B cell (primary cell): ENCODE measurements at regions not wholly inside any gene's neighbourhood (a gene's known extent, or its start where the extent isn't known, plus 50 kb on each side); places are given as distances from the start of the nearest gene placed in this dataset.

Experiments used
- ATAC-seq: fragments of 200-7000 bp; cut with Tn5 transposase; one replicate; pipeline ENCODE4 v1.10.0; 2021; ENCODE audit warnings: low read depth, mild to moderate bottlenecking, moderate number of reproducible peaks, moderate library complexity
- CTCF ChIA-PET: fragments of 350-600 bp; sonication (Branson Sonifier 250); formaldehyde crosslinking; loops from one replicate; lab custom pipeline; 2021; ENCODE audit warnings: antibody characterized with exemption, inconsistent platforms; lab: Charles Lee
- POLR2A ChIA-PET: fragments of 350-600 bp; sonication (Branson Sonifier 250); formaldehyde crosslinking; loops from one replicate; lab custom pipeline; 2021; ENCODE audit warnings: antibody characterized with exemption; lab: Charles Lee
- DNase-seq: peaks from one replicate; pipeline ENCODE4 v3.0.0; 2013
- H2AFZ ChIP-seq: 2 replicates; pipeline ENCODE4 v1.6.1; 2012; ENCODE audit warnings: mild to moderate bottlenecking, low read depth, low read length; ENCODE audit not compliant: insufficient read depth, poor library complexity, severe bottlenecking
- H3K27ac ChIP-seq, 2 donors: 1 replicate in 1 of 2; 2 replicates in 1 of 2; pipeline ENCODE4 v1.5.1; 2012 to 2013; ENCODE audit warnings: low read length in 2 of 2, mild to moderate bottlenecking in 2 of 2, moderate library complexity in 1 of 2
- H3K27me3 ChIP-seq, 4 experiments: fragments of 200-600 bp in 1 of 4; sonication (generic) in 1 of 4; replicated peaks in 1 of 4; 1 replicate in 2 of 4; 2 replicates in 2 of 4; pipeline versions ENCODE4 v1.6.1 to v1.7.0; 2013 to 2016; ENCODE audit warnings: low read length in 3 of 4, mild to moderate bottlenecking in 2 of 4, mixed read lengths in 1 of 4, moderate library complexity in 1 of 4; ENCODE audit not compliant: insufficient read depth in 4 of 4, control insufficient read depth in 3 of 4; ENCODE audit errors: control extremely low read depth in 1 of 4
- H3K36me3 ChIP-seq, 2 experiments: replicated peaks in 1 of 2; 1 replicate in 1 of 2; 2 replicates in 1 of 2; pipeline versions ENCODE4 v1.6.1 to v1.7.1; 2013; ENCODE audit warnings: low read length in 1 of 2; ENCODE audit not compliant: insufficient read depth in 2 of 2, control insufficient read depth in 1 of 2; ENCODE audit errors: control extremely low read depth in 1 of 2, extremely low read depth in 1 of 2
- H3K4me1 ChIP-seq, 2 donors: fragments of 200-600 bp in 1 of 2; sonication (generic) in 1 of 2; 1 replicate in 1 of 2; 2 replicates in 1 of 2; pipeline versions ENCODE4 v1.5.1 to v1.6.1; 2013 to 2017; ENCODE audit warnings: low read length in 2 of 2; ENCODE audit not compliant: control insufficient read depth in 2 of 2, insufficient read depth in 2 of 2
- H3K4me2 ChIP-seq: replicated peaks from 2 replicates; pipeline ENCODE3; 2012; ENCODE audit warnings: mild to moderate bottlenecking, low read depth, low read length; ENCODE audit not compliant: poor library complexity, severe bottlenecking
- H3K4me3 ChIP-seq, 5 experiments: fragments of 200-600 bp in 1 of 5; sonication (generic) in 1 of 5; 1 replicate in 3 of 5; 2 replicates in 2 of 5; pipeline versions ENCODE4 v1.5.1 to v1.7.0; 2011 to 2016; ENCODE audit warnings: low read length in 4 of 5, mild to moderate bottlenecking in 4 of 5, low read depth in 2 of 5, control low read depth in 1 of 5, moderate library complexity in 1 of 5; ENCODE audit not compliant: insufficient read depth in 1 of 5; ENCODE audit errors: control extremely low read depth in 1 of 5, extremely low read depth in 1 of 5
- H3K79me2 ChIP-seq: fragments of 200-600 bp; sonication (generic); one replicate; pipeline ENCODE4 v1.6.0; 2016; ENCODE audit warnings: low read length; ENCODE audit not compliant: control insufficient read depth, insufficient read depth
- H3K9ac ChIP-seq: fragments of 200-600 bp; sonication (generic); 2 replicates; pipeline ENCODE4 v1.6.1; 2017; ENCODE audit warnings: mild to moderate bottlenecking, low read length, moderate library complexity
- H3K9me3 ChIP-seq, 3 donors: one replicate each; pipeline versions ENCODE4 v1.6.1 to v1.7.1; 2013; ENCODE audit warnings: low read length in 2 of 3; ENCODE audit not compliant: control insufficient read depth in 2 of 3, insufficient read depth in 1 of 3; ENCODE audit errors: control extremely low read depth in 1 of 3
- H4K20me1 ChIP-seq: 2 replicates; pipeline ENCODE4 v1.6.0; 2012; ENCODE audit warnings: mild to moderate bottlenecking, low read length; ENCODE audit not compliant: insufficient read depth, control insufficient read depth, poor library complexity, severe bottlenecking
- H3K27ac Mint-ChIP-seq: one replicate; pipeline ENCODE4 v1.8.0; 2021; ENCODE audit warnings: mixed read lengths
- H3K27me3 Mint-ChIP-seq: one replicate; pipeline ENCODE4 v1.8.0; 2021; ENCODE audit warnings: mixed read lengths
- H3K4me1 Mint-ChIP-seq: one replicate; pipeline ENCODE4 v1.8.0; 2021; ENCODE audit warnings: mixed read lengths
- H3K4me3 Mint-ChIP-seq: one replicate; pipeline ENCODE4 v1.8.0; 2021; ENCODE audit warnings: mixed read lengths
- H3K9me3 Mint-ChIP-seq: one replicate; pipeline ENCODE4 v1.8.0; 2022; ENCODE audit warnings: mixed read lengths; ENCODE audit not compliant: insufficient read depth
- CTCF ChIP-seq: fragments of 200-600 bp; IDR thresholded peaks from one replicate; pipeline ENCODE4 v1.8.0; 2022; ENCODE audit warnings: antibody characterized with exemption, mild to moderate bottlenecking
- EZH2 ChIP-seq: IDR thresholded peaks from 2 replicates; pipeline ENCODE4 v1.6.1; 2012; ENCODE audit warnings: borderline replicate concordance, low read depth, mild to moderate bottlenecking, moderate library complexity, low read length; ENCODE audit not compliant: insufficient read depth, poor library complexity, severe bottlenecking
- WGBS: methylation state at CpG from one replicate; pipeline ENCODE4 v1.1.5; 2013; ENCODE audit warnings: missing lambda C conversion rate; ENCODE audit not compliant: insufficient coverage; 5-methylcytosine and 5-hydroxymethylcytosine counted together
- intact Hi-C: fragments of 100-400 bp; cut with micrococcal nuclease; formaldehyde crosslinking; loops from one replicate; pipeline ENCODE4 v1.10.0; 2022

DNA sequence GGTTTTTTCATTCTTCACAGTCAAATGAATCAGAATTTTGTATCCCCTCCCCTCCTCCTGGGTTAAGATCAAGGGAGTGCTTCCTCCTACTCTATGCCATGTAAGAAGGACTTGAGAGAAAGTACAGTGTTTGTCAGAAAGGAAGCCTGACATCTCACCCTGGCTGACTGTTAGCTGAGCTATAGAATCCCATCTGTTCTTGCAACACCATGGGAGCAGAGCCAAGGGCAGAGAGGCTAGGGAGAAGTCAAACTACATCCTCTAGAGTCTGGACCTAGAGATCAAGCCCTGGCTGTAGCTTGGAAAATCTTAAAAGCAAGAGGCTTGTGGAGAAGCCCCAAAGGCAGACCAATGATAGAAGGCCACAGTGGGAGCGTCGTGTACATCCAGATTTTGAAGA is 145.9 kb downstream of the OLFM4 start:
- no peaks in the 10 kb centered on the region for H3K4me1 ChIP-seq
- H3K27ac Mint-ChIP-seq: no peak overlapping the region
- intact Hi-C loops: no loop called here
- no peaks in the 10 kb centered on the region for H3K27me3 Mint-ChIP-seq
- TF ChIP-seq EZH2: no peak
- CTCF ChIA-PET: no interaction called here
- H3K4me1 Mint-ChIP-seq: no peaks in the 10 kb centered on the region
- POLR2A ChIA-PET: no interaction called here
- H3K27ac ChIP-seq: no peak overlapping the region
- WGBS: no CpG with 5 or more reads among the region's 2 CpGs
- H3K36me3 ChIP-seq: no peaks in the 10 kb centered on the region
- H3K4me3 Mint-ChIP-seq: no peak overlapping the region
- H3K9me3 ChIP-seq: peaks cover 0 to 3% (median 0%) of the 10 kb centered on the region in 3 donors
- H3K4me3 ChIP-seq: no peak overlapping the region
- H4K20me1 ChIP-seq: no peaks in the 10 kb centered on the region
- no peaks in the 10 kb centered on the region for H3K9me3 Mint-ChIP-seq
- ATAC-seq (no peak), DNase-seq (no peak)
- no peak overlapping the region for H3K4me2 ChIP-seq
- H3K79me2 ChIP-seq: no peaks in the 10 kb centered on the region
- no peak overlapping the region for H2AFZ ChIP-seq
- no peaks in the 10 kb centered on the region for H3K27me3 ChIP-seq
- no peak overlapping the region for H3K9ac ChIP-seq

DNA sequence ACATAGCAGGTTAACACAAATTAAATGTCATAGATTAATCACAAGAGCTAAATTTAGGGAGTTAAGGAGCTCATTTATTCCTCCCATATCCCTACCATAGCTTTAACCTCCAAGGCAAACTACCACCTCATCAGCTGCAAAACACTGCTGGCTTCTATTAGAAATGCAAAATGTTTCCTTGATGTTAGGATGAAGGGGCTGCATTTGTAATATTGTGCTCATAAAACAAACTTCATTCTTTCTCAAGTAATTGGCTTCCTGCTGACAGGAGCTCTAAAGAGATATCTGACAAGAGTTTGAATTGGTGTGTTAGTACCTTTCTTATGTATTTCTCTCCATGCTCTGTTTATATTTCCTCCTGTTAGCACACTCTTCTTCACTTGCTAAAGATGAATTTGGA is 152.1 kb downstream of the OLFM4 start:
- ATAC-seq (no peak), DNase-seq (no peak)
- H3K4me3 Mint-ChIP-seq: no peak overlapping the region
- CTCF ChIA-PET: no interaction called here
- no peak overlapping the region for H3K4me2 ChIP-seq
- H4K20me1 ChIP-seq: no peaks in the 10 kb centered on the region
- peaks cover 0 to 9% (median 0%) of the 10 kb centered on the region in 3 donors for H3K9me3 ChIP-seq
- no peak for TF ChIP-seq EZH2
- TF ChIP-seq CTCF: no peak
- no peaks in the 10 kb centered on the region for H3K79me2 ChIP-seq
- no peaks in the 10 kb centered on the region for H3K9me3 Mint-ChIP-seq
- no peaks in the 10 kb centered on the region for H3K4me1 Mint-ChIP-seq
- H3K36me3 ChIP-seq: no peaks in the 10 kb centered on the region
- no peaks in the 10 kb centered on the region for H3K4me1 ChIP-seq
- H3K4me3 ChIP-seq: no peak overlapping the region
- no peak overlapping the region for H2AFZ ChIP-seq
- no peaks in the 10 kb centered on the region for H3K27me3 ChIP-seq
- no peak overlapping the region for H3K27ac Mint-ChIP-seq
- H3K27ac ChIP-seq: no peak overlapping the region
- H3K27me3 Mint-ChIP-seq: no peaks in the 10 kb centered on the region
- POLR2A ChIA-PET: no interaction called here
- H3K9ac ChIP-seq: no peak overlapping the region
- intact Hi-C loops: no loop called here
